ENCODE measurements at regions not wholly inside any gene's neighbourhood (a gene's known extent, or its start where the extent isn't known, plus 50 kb on each side); places are given as distances from the start of the nearest gene placed in this dataset.

- TF ChIP-seq, protein P1, sequence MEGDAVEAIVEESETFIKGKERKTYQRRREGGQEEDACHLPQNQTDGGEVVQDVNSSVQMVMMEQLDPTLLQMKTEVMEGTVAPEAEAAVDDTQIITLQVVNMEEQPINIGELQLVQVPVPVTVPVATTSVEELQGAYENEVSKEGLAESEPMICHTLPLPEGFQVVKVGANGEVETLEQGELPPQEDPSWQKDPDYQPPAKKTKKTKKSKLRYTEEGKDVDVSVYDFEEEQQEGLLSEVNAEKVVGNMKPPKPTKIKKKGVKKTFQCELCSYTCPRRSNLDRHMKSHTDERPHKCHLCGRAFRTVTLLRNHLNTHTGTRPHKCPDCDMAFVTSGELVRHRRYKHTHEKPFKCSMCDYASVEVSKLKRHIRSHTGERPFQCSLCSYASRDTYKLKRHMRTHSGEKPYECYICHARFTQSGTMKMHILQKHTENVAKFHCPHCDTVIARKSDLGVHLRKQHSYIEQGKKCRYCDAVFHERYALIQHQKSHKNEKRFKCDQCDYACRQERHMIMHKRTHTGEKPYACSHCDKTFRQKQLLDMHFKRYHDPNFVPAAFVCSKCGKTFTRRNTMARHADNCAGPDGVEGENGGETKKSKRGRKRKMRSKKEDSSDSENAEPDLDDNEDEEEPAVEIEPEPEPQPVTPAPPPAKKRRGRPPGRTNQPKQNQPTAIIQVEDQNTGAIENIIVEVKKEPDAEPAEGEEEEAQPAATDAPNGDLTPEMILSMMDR (IDR thresholded peaks at IDR 0.05; ENCODE audit: insufficient read depth, low read depth, low read length): no peak
- DNase-seq (ENCODE audit: low read depth): no peak
- Histone ChIP-seq H3K27me3 (ENCODE audit: control insufficient read depth, insufficient read depth, low read length) (no peaks in the 10 kb centered on the region), H3K36me3 (ENCODE audit: control insufficient read depth, insufficient read depth, low read length) (no peaks in the 10 kb centered on the region), H3K4me3 (ENCODE audit: low read depth, low read length) (no peak overlapping the region)
- ChIA-PET CTCF (no interaction called here), POLR2A (no interaction called here)
Observed at GRCh38 chr6:65876668-65877067, 169.6 kb upstream of the EYS start.

GRCh38 chr6:65852369-65852852, 145.4 kb upstream of the EYS start:
- Histone ChIP-seq H3K36me3 (ENCODE audit: control insufficient read depth, insufficient read depth, low read length) (no peaks in the 10 kb centered on the region), H3K27me3 (ENCODE audit: control insufficient read depth, insufficient read depth, low read length) (no peaks in the 10 kb centered on the region), H3K4me3 (ENCODE audit: low read depth, low read length) (no peak overlapping the region)
- ChIA-PET POLR2A (no interaction called here), CTCF (no interaction called here)
- TF ChIP-seq, protein P1 (IDR thresholded peaks at IDR 0.05; ENCODE audit: insufficient read depth, low read depth, low read length): no peak
- no peak for DNase-seq (ENCODE audit: low read depth)

- H3K4me3 ChIP-seq (ENCODE audit: low read depth, low read length): no peak overlapping the region
- ChIA-PET CTCF (no interaction called here), POLR2A (no interaction called here)
- TF ChIP-seq, protein P1 (IDR thresholded peaks at IDR 0.05; ENCODE audit: insufficient read depth, low read depth, low read length): no peak
- H3K27me3 ChIP-seq (ENCODE audit: control insufficient read depth, insufficient read depth, low read length): no peaks in the 10 kb centered on the region
- DNase-seq (ENCODE audit: low read depth): no peak
- H3K36me3 ChIP-seq (ENCODE audit: control insufficient read depth, insufficient read depth, low read length): no peaks in the 10 kb centered on the region
Observed at GRCh38 chr6:65830151-65830550, 123.1 kb upstream of the EYS start.

GRCh38 chr6:65819152-65819551, 112.1 kb upstream of the EYS start:
- ChIA-PET CTCF (no interaction called here), POLR2A (no interaction called here)
- TF ChIP-seq, protein P1 (IDR thresholded peaks at IDR 0.05; ENCODE audit: insufficient read depth, low read depth, low read length): no peak
- H3K36me3 ChIP-seq (ENCODE audit: control insufficient read depth, insufficient read depth, low read length): no peaks in the 10 kb centered on the region
- H3K27me3 ChIP-seq (ENCODE audit: control insufficient read depth, insufficient read depth, low read length): no peaks in the 10 kb centered on the region
- DNase-seq (ENCODE audit: low read depth): no peak
- H3K4me3 ChIP-seq (ENCODE audit: low read depth, low read length): no peak overlapping the region

DNA sequence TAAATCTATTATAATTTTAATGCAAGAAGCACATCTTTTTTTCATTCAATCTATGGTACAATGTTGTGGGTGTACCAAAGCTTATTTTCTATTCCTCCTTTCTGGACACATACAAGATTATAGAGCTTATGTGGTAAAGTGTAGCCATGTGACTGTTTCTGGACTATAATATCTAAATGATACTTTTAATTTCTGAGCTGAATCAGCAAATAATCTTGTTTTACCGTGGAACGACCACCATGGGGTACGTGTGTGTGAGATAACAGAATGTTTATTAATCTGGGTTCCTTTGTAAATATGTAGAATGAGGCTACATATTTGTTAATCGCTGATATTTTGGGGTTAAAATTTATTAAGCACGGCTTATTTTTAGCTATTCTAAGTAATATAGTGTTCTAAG, 111.5 kb upstream of the EYS start:
- POLR2A ChIA-PET: no interaction called here
- CTCF ChIA-PET: no interaction called here
- no peaks in the 10 kb centered on the region for H3K36me3 ChIP-seq (ENCODE audit: control insufficient read depth, insufficient read depth, low read length)
- no peaks in the 10 kb centered on the region for H3K27me3 ChIP-seq (ENCODE audit: control insufficient read depth, insufficient read depth, low read length)
- DNase-seq (ENCODE audit: low read depth): no peak
- TF ChIP-seq, protein P1 (IDR thresholded peaks at IDR 0.05; ENCODE audit: insufficient read depth, low read depth, low read length): no peak
- no peak overlapping the region for H3K4me3 ChIP-seq (ENCODE audit: low read depth, low read length)
